SK-N-SH (cell line): ENCODE measurements at regions not wholly inside any gene's neighbourhood (a gene's known extent, or its start where the extent isn't known, plus 50 kb on each side); places are given as distances from the start of the nearest gene placed in this dataset.

Source experiments
- RCOR1 ChIP-seq: fragments of 150-350 bp; IDR thresholded peaks from 2 replicates; pipeline ENCODE4 v1.6.1; 2017; ENCODE audit warnings: antibody characterized with exemption, low read length
- RFX5 ChIP-seq: IDR thresholded peaks from 2 replicates; pipeline ENCODE4 v1.6.1; 2012; ENCODE audit warnings: mild to moderate bottlenecking, improper control_type of control experiment, low read length
- SMC3 ChIP-seq: IDR thresholded peaks from 2 replicates; pipeline ENCODE4 v1.6.1; 2012; ENCODE audit warnings: low read depth, low read length, improper control_type of control experiment
- YY1 ChIP-seq: IDR thresholded peaks from 2 replicates; pipeline ENCODE4 v1.4.0; 2012; ENCODE audit warnings: low read depth, mild to moderate bottlenecking
- TF ChIP-seq, protein P1 (sequence below): fragments of 200-600 bp; sonication (generic); IDR thresholded peaks from 2 replicates; pipeline ENCODE4 v1.6.1; 2017; ENCODE audit warnings: antibody characterized with exemption, mild to moderate bottlenecking, moderate library complexity

DNA sequence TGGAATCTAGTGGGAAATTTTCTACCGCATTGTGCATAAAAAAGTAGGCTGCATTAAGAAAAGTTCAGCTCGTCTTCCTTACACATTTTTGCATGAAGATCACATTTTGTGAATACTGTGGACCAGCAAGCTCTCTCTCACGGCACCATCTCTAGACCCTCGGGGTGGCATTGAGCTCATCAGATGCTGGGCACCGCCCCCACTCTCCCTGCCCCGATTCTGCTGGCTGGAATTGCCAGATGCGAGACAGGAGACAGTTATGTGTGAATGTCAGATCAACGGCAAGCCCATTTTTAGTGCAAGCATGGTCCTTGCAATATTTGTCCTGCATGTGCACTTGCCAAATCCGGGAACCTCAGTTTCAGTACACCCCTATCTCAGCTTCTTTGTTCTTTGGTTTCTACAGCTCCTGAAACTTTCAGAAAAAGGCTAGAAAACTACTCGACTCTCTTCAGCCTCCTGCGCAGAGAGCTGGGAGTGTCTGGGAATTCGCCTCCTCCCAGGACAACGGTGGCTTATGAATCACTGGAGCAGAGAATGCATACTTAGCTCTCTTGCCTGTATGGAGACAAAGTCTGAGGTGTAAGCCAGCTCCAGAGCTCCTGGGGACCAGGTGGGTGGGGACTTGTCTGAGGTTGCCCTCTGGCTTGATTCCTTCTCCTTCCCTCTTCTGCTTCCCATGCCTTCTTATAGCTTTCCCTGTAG is 285.2 kb upstream of the ATP10A start:
- TF ChIP-seq SMC3, result no peak
- TF ChIP-seq YY1, result no peak
- TF ChIP-seq RFX5, result no peak
- TF ChIP-seq, protein P1, sequence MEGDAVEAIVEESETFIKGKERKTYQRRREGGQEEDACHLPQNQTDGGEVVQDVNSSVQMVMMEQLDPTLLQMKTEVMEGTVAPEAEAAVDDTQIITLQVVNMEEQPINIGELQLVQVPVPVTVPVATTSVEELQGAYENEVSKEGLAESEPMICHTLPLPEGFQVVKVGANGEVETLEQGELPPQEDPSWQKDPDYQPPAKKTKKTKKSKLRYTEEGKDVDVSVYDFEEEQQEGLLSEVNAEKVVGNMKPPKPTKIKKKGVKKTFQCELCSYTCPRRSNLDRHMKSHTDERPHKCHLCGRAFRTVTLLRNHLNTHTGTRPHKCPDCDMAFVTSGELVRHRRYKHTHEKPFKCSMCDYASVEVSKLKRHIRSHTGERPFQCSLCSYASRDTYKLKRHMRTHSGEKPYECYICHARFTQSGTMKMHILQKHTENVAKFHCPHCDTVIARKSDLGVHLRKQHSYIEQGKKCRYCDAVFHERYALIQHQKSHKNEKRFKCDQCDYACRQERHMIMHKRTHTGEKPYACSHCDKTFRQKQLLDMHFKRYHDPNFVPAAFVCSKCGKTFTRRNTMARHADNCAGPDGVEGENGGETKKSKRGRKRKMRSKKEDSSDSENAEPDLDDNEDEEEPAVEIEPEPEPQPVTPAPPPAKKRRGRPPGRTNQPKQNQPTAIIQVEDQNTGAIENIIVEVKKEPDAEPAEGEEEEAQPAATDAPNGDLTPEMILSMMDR, result no peak
- TF ChIP-seq RCOR1, result no peak
